AG09319 (cell line): ENCODE measurements at regions not wholly inside any gene's neighbourhood (a gene's known extent, or its start where the extent isn't known, plus 50 kb on each side); places are given as distances from the start of the nearest gene placed in this dataset.
"Not testable (repeated sequence)": the region's sequence is repeated elsewhere in the genome, so short reads cannot be mapped to it uniquely, and the experiment has no call there.

Experiments used
- DNase-seq: peaks from one replicate; pipeline ENCODE4 v3.0.0-alpha.2; 2010; ENCODE audit warnings: low read depth; ENCODE audit errors: extremely low read depth
- TF ChIP-seq, protein P1 (sequence below): IDR thresholded peaks from 2 replicates; pipeline ENCODE4 v1.5.1; 2011; ENCODE audit warnings: low read depth, mild to moderate bottlenecking, inconsistent platforms, low read length, moderate library complexity

DNA sequence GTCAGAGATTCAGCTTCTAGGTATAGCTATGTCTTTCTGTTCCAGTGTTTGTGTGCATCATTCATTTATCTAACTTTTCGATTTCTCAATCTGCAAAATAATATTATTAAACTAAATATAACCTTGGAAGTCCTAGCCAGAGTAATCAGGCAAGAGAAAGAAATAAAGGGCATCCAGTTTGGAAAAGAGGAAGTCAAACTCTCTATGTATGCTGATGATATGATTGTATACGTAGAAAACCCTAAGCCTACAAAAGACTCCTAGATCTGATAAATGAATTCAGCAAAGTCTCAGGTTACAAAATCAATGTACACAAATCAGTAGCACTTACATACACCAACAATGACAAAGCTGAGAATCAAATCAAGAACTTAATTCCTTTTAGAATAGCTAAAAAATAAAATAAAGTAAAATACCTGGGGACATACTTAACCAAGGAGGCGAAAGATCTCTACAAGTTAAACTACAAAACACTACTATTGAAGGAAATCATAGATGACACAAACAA lies 718.2 kb downstream of the NTRK3 start:
- TF ChIP-seq, protein P1, sequence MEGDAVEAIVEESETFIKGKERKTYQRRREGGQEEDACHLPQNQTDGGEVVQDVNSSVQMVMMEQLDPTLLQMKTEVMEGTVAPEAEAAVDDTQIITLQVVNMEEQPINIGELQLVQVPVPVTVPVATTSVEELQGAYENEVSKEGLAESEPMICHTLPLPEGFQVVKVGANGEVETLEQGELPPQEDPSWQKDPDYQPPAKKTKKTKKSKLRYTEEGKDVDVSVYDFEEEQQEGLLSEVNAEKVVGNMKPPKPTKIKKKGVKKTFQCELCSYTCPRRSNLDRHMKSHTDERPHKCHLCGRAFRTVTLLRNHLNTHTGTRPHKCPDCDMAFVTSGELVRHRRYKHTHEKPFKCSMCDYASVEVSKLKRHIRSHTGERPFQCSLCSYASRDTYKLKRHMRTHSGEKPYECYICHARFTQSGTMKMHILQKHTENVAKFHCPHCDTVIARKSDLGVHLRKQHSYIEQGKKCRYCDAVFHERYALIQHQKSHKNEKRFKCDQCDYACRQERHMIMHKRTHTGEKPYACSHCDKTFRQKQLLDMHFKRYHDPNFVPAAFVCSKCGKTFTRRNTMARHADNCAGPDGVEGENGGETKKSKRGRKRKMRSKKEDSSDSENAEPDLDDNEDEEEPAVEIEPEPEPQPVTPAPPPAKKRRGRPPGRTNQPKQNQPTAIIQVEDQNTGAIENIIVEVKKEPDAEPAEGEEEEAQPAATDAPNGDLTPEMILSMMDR: no peak
- DNase-seq: no peak

DNA sequence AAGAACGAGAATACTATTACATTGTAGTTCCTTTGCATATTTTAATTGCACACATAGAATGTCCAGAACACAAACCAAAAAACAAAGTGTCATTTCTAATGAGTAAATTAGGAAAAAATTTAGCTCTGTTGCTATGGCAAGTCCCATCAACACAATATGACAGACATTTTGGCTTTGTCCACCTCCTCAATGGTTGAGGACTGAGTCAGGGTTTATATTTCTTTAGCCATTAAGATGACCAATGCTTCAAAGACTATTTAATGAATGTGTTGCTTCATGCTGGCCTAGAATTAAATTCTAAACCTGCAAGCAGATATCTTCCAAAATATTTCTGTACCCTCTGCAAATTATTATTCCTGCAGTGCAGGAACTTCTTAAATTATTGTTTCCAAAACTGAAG lies 719.2 kb downstream of the NTRK3 start:
- TF ChIP-seq, protein P1: no peak
- no peak for DNase-seq

DNA sequence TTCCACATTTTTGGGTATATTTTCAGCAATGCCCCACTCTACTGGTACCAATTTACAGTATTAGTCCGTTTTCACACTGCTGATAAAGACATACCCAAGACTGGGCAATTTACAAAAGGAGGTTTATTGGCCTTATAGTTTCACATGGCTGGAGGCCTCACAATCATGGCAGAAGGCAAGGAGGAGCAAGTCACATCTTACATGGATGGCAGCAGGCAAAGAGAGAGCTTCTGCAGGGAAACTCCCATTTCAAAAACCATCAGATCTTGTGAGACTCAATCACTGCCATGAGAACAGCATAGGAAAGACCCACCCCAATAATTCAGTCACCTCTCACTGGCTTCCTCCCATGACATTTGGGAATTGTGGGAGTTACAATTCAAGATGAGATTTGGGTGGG lies 722.9 kb downstream of the NTRK3 start:
- DNase-seq: not testable (repeated sequence)

DNA sequence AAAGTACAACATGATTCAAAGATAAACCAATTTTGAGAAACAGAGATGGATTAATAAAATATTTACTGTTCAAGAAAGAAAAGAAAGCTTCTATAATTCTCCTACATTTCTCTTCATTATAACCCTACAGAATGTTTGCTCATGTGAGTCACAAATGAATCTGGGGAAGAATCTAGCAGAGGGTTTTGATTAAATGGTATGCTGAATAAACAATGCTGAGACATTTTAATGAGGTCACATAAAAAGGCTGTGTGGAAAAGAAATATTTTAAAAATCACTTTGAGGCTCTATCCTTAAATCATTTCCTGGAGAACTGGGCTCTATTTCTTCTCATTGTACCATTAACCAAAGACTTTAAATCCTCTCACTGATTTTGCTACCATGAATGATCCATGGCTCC lies 727.7 kb downstream of the NTRK3 start:
- TF ChIP-seq, protein P1: no peak
- no peak for DNase-seq

DNA sequence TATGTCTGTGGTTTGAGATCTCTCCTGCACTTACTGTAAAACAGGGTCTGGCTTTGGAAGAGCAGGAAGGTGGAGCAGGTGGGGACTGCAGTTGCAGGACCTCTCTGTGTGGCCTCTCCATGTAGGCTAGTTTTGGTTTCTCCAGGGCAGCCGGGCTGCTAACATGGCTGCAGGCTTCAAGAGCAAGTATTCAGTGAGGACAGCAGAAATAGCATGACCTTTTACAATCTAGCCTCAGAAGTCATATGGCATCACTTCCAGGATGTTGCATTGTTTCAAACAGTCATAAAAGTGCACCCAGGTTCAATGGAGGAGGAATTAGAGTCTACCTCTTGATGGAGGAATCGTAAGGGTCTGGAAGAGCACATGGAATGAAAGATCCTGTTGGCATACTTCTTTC lies 728.7 kb downstream of the NTRK3 start:
- TF ChIP-seq, protein P1: no peak
- DNase-seq: no peak

DNA sequence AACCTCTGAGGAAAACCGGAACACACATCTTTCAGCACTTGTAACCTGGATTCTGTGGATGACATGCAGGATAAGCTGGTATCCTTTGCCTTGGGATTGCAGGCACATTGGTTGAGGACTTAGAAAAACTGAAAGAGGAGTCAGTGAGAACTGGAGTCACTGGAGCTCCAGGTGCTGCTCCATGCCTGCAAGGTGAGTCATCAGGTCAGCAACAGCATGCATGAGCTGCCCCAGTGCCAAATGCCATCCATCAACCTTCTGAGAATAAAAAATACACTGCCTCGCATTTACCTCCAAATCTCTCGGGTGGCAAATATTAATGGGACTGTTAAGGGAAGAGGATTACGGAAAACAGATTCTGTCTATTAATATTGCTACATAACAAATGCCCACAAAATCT lies 729.1 kb downstream of the NTRK3 start:
- TF ChIP-seq, protein P1: no peak
- DNase-seq: no peak

DNA sequence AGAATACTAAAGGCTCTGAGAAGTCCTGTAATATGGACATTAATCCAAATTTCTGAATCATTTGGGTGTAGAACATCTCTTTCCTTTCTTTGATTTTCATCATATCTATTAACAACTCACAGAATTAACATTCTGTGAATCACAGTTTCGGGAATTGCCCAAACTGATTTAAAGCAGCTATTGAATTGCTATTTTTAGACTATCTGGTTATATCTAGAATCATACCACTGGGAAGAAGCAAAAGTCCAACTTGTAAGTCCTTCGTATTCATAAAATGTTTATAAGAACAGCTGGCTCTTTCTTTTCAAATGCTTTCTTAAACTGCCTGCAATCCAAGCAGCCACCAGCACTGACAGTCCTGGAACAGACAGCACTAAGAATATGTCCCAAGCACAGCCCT lies 733.0 kb downstream of the NTRK3 start:
- TF ChIP-seq, protein P1: no peak
- DNase-seq: no peak

DNA sequence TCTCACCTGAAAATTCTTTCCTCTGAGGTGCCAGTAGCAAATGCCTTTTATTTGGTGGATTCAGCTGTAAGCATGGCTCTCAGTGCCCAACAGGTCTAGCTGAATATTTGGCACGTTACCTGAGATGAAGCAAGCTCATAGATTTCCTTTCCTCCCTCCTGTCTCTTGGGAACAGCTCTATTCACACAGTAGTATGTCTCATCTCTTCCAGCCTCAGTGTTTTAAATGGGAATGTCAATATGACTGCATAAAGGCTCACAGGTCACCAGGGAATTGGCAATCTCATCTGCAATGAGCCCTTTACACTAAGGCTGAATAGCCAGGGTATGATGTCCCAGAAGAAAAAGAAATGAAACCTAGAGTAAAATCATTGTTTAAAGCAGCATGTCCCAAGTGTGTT lies 733.5 kb downstream of the NTRK3 start:
- DNase-seq: no peak
- TF ChIP-seq, protein P1: no peak
